ENCODE measurements at regions not wholly inside any gene's neighbourhood (a gene's known extent, or its start where the extent isn't known, plus 50 kb on each side); places are given as distances from the start of the nearest gene placed in this dataset.

DNA sequence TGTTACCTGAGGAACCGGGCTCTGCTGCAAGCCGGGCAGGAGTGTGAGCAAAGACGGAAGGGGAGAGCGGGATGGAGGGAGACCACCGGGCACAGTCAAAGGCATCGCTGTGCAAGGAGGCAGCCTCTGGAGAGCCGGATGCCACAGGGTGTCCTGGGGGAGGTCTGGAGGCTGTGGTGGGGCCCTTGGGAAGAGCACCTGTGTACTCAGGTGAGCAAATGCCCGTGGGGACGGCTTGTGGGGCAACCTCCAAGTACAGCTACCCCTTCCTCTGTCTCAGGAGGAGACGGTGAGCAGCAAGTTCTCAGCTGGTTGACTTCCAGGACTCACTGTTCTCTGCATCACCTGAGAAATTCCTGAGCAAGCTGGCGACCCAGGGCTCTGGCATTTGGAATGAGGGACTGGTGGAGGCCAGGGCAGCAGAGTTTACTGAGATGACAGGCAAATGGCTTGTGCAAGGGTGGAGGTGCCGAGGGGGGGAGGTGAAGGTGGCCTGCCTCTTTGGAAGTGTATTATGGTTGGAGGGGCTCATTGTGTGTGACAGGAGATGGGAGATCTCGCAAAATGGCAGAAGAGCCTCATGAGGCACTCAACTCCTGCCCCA is 345.2 kb upstream of the SHH start:
- no peak for TF ChIP-seq CTCF (IDR thresholded peaks at IDR 0.05)
- TF ChIP-seq POLR2A (IDR thresholded peaks at IDR 0.05) = no peak
- no peak for TF ChIP-seq POLR2AphosphoS5 (IDR thresholded peaks at IDR 0.05)

Data from breast epithelium (tissue), 3 donors.